NT2/D1 (cell line): ENCODE measurements at regions not wholly inside any gene's neighbourhood (a gene's known extent, or its start where the extent isn't known, plus 50 kb on each side); places are given as distances from the start of the nearest gene placed in this dataset.

Source experiments
- DNase-seq: peaks from one replicate; pipeline ENCODE4 v3.0.0-alpha.2; 2011; ENCODE audit warnings: low read depth, low spot score
- H3K27me3 ChIP-seq: 2 replicates; pipeline ENCODE4 v1.6.0; 2011; ENCODE audit warnings: mild to moderate bottlenecking; ENCODE audit not compliant: insufficient read length, insufficient read depth
- H3K36me3 ChIP-seq: 2 replicates; pipeline ENCODE4 v1.6.1; 2011; ENCODE audit warnings: mild to moderate bottlenecking, low read length, mixed read lengths; ENCODE audit not compliant: insufficient read depth, insufficient read length
- H3K4me1 ChIP-seq: 2 replicates; pipeline ENCODE4 v1.5.1; 2011; ENCODE audit not compliant: insufficient read depth, insufficient read length
- H3K4me3 ChIP-seq: 2 replicates; pipeline ENCODE4 v1.5.1; 2011; ENCODE audit warnings: low read depth; ENCODE audit not compliant: insufficient read length
- H3K9ac ChIP-seq: 2 replicates; pipeline ENCODE4 v1.6.0; 2011; ENCODE audit warnings: low read depth; ENCODE audit not compliant: insufficient read length
- H3K9me3 ChIP-seq: 2 replicates; pipeline ENCODE4 v1.5.1; 2011; ENCODE audit warnings: mild to moderate bottlenecking, low read length; ENCODE audit not compliant: insufficient read depth
- SUZ12 ChIP-seq: IDR thresholded peaks from 2 replicates; pipeline ENCODE4 v1.6.1; 2011; ENCODE audit not compliant: insufficient read length, insufficient read depth; ENCODE audit errors: extremely low read depth
- YY1 ChIP-seq: IDR thresholded peaks from 2 replicates; pipeline ENCODE4 v1.6.1; 2011; ENCODE audit not compliant: insufficient read length, insufficient read depth
- ZNF274 ChIP-seq: IDR thresholded peaks from 2 replicates; pipeline ENCODE4 v1.6.1; 2011; ENCODE audit warnings: mild to moderate bottlenecking, low read depth, low read length

GRCh38 chr1:98500324-98500723, 161.2 kb upstream of the SNX7 start:
- no peak overlapping the region for H3K4me3 ChIP-seq
- peaks cover 36% of the 10 kb centered on the region for H3K9me3 ChIP-seq
- H3K9ac ChIP-seq = no peak overlapping the region
- no peak for DNase-seq
- no peaks in the 10 kb centered on the region for H3K4me1 ChIP-seq
- H3K27me3 ChIP-seq = no peaks in the 10 kb centered on the region
- TF ChIP-seq SUZ12 (no peak), ZNF274 (no peak), YY1 (no peak)
- H3K36me3 ChIP-seq = no peaks in the 10 kb centered on the region

GRCh38 chr1:98498651-98499050, 162.9 kb upstream of the SNX7 start:
- TF ChIP-seq SUZ12 = no peak
- TF ChIP-seq YY1 = no peak
- Histone ChIP-seq H3K9ac (no peak overlapping the region), H3K4me3 (no peak overlapping the region), H3K9me3 (peaks cover 36% of the 10 kb centered on the region), H3K27me3 (no peaks in the 10 kb centered on the region), H3K4me1 (no peaks in the 10 kb centered on the region), H3K36me3 (no peaks in the 10 kb centered on the region)
- DNase-seq = no peak

- H3K9me3 ChIP-seq = peaks cover 33% of the 10 kb centered on the region
- no peak overlapping the region for H3K4me3 ChIP-seq
- no peak for DNase-seq
- H3K27me3 ChIP-seq = no peaks in the 10 kb centered on the region
- no peaks in the 10 kb centered on the region for H3K4me1 ChIP-seq
- H3K9ac ChIP-seq = no peak overlapping the region
- no peak for TF ChIP-seq YY1
- no peaks in the 10 kb centered on the region for H3K36me3 ChIP-seq
These were observed 164.0 kb upstream of the SNX7 start for GRCh38 chr1:98497497-98497896.

- Histone ChIP-seq H3K27me3 (no peaks in the 10 kb centered on the region), H3K4me1 (no peaks in the 10 kb centered on the region), H3K4me3 (no peak overlapping the region), H3K36me3 (no peaks in the 10 kb centered on the region), H3K9me3 (peaks cover 22% of the 10 kb centered on the region), H3K9ac (no peak overlapping the region)
- TF ChIP-seq YY1 = no peak
- TF ChIP-seq SUZ12 = no peak
- TF ChIP-seq ZNF274 = no peak
- no peak for DNase-seq
These were observed 165.1 kb upstream of the SNX7 start for GRCh38 chr1:98496256-98496995.

GRCh38 chr1:98493469-98493868, 168.1 kb upstream of the SNX7 start:
- Histone ChIP-seq H3K9me3 (peaks cover 18% of the 10 kb centered on the region), H3K4me1 (no peaks in the 10 kb centered on the region), H3K27me3 (no peaks in the 10 kb centered on the region), H3K4me3 (no peak overlapping the region), H3K36me3 (no peaks in the 10 kb centered on the region), H3K9ac (no peak overlapping the region)
- TF ChIP-seq YY1 (no peak), SUZ12 (no peak), ZNF274 (no peak)
- no peak for DNase-seq

- Histone ChIP-seq H3K4me3 (no peak overlapping the region), H3K27me3 (no peaks in the 10 kb centered on the region), H3K36me3 (no peaks in the 10 kb centered on the region), H3K9ac (no peak overlapping the region), H3K9me3 (no peaks in the 10 kb centered on the region), H3K4me1 (no peaks in the 10 kb centered on the region)
- no peak for TF ChIP-seq SUZ12
- no peak for TF ChIP-seq YY1
- TF ChIP-seq ZNF274 = no peak
- no peak for DNase-seq
These were observed 171.4 kb upstream of the SNX7 start for GRCh38 chr1:98490099-98490498.

- TF ChIP-seq SUZ12 (no peak), YY1 (no peak), ZNF274 (no peak)
- Histone ChIP-seq H3K9ac (no peak overlapping the region), H3K36me3 (no peaks in the 10 kb centered on the region), H3K4me3 (no peak overlapping the region), H3K4me1 (no peaks in the 10 kb centered on the region), H3K27me3 (no peaks in the 10 kb centered on the region), H3K9me3 (no peaks in the 10 kb centered on the region)
- no peak for DNase-seq
These were observed 173.9 kb upstream of the SNX7 start for GRCh38 chr1:98487620-98488019.
